GM04503 (cell line): ENCODE measurements at regions not wholly inside any gene's neighbourhood (a gene's known extent, or its start where the extent isn't known, plus 50 kb on each side); places are given as distances from the start of the nearest gene placed in this dataset.
A peak's percentile ranks its signal among the peaks of the same experiment; 100 is the strongest.

Experiments
- DNase-seq: peaks from one replicate; pipeline ENCODE4 v3.0.0-alpha.2; 2012; ENCODE audit warnings: low read depth

DNA sequence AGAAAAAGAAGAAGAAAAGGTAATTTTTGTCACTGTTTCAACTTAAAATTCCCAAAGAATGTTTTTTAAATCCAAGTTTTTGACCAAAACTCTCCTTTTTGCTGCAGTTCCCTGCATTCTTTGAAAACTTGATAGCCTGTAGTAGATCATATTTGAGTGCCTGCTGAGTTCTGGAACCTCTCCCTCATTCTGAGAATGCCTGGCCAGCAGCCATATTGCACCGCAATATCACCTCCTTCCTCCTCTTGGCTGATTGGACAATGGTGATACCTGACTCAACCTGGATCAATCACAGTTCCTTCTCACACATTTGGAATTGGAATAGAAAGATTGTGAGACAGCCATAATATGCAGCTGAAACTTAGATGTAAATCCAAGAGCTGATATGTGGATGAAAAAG is 97.6 kb upstream of the GAP43 start:
- no peak for DNase-seq

DNA sequence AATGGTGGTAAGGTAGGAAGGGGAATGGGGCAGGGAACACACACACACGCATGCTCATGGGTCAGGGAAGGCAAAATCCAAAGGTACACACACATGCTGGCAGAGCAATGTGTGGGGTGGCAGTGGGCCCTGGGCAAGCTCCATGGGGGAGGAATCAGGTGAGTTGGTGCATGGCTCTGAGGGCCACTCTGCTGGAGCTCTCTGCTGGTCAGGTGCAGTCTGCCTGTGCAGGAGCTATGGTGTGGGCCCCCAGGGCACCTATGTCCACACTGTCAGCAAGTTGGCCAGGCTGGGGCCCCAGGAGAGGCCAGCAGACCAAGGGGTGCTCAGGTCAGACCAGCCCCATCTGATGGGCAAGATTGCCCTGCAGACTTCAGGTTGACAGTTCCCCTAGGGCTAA is 90.1 kb upstream of the GAP43 start:
- no peak for DNase-seq

DNA sequence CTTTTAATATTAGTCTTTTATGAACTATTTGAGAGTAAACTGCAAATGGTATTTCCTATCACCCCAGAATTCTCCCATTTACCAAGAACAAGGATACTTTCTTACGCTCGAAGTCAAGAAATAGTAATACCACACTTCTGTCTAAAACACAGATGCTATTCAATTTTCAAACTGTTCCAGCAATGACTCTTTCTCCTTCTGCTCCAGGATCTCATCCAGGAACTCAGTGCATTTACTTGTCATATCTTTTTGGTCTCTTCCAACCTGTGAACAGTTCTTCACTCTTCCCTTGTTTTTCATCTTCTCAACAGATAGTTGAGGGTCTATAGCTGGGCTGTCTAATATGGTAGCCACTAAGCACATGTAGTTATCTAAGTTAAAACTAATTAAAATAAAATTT is 87.1 kb upstream of the GAP43 start:
- no peak for DNase-seq

DNA sequence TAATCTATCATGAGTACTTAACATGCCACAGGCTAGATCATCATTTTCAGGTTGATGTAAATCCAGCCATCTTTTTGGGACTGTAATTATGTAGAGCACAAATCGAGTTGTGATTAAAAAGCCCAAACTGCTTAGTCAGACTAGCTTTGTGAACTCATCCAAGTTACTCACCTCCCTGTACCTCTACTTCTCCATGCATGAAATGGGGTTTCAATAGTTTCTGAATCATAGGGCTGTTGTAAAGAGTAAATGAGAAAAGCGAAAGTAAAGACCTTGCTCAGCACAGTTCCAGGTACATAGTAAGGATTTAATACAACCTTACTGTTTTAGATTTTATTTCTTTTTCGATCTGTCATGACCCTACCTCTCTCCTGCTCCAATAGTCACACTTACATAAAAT is 85.6 kb upstream of the GAP43 start:
- DNase-seq = no peak

- no peak for DNase-seq
Observed at GRCh38 chr3:115547207-115547606, 76.1 kb upstream of the GAP43 start.

DNA sequence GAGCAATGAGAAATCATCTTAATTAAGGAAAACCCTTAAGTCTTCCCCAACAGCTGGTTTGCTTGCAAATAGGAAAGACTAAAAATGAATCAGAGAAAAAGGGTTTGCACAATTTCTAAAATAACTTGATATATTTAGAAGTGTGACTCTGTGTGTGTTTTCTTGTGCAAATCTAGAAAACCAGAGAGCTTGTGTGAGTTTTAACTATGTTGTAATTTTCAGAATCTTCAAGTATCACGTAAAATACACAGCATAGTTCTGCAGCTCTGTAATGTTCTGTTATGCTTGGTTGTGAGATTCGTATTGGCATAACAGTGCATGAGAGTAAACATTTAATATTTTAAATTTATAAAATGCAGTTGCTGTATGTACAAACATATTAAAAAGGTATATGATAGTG is 74.7 kb upstream of the GAP43 start:
- DNase-seq = no peak

DNA sequence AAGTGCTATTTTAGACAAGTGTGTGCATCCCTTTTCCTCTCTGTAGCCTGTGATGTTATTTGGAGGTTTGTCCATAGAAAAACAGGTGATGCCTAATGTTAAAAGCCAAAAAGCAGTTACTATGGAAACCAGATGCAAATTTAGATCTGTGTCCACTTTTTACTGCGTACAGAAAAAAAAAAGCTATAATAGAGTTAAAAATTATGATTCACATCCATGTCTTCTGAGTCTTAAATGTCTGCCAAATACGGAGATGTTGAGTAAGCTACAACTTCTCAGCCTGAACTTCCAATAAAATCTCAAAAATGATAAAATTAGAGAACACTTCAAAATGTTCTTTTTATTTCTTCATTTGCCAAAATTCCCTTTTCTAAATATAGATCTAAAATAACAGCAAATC is 74.2 kb upstream of the GAP43 start:
- DNase-seq = no peak

DNA sequence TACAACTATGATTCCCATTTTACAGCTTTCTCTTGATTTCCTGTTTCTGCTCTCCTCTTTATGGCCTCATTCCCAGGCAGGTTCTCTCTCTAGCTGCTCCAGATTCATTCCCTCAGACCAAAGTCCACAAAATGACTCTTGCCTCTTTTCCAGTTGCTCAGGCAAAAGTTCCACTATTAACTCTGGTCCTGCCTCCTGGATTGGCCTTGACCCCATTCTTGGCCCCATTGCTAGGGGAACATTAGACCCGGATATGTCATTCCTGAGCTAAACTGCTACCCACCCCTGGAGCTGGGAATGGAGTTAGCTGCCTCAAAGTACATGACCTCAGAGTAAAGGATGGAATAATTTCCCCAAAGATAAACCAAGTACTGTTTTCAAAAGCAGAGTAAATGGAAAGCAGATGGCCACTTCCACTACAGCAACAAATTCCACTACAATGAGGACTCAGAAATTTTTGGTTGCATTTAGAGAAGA is 73.0 kb upstream of the GAP43 start:
- peak; percentile 14 for DNase-seq

DNA sequence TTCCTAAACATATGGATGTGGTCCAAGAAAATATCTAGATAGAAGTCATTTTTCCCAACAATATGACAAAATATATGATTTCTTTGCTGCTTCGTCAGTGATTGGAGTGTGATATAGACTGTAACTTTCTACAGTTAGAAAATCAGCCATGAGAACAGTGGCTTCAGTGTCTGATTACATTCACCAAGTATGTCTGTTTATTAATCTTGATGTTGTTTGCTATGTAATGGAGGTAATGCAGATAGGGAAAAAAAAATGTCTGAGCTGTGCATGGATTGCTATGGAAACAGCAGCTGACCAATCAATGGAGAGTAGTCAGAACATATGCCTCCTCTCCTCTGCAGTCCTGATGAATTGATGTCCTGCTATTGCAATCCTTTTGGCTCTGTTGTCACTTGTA is 72.3 kb upstream of the GAP43 start:
- no peak for DNase-seq

DNA sequence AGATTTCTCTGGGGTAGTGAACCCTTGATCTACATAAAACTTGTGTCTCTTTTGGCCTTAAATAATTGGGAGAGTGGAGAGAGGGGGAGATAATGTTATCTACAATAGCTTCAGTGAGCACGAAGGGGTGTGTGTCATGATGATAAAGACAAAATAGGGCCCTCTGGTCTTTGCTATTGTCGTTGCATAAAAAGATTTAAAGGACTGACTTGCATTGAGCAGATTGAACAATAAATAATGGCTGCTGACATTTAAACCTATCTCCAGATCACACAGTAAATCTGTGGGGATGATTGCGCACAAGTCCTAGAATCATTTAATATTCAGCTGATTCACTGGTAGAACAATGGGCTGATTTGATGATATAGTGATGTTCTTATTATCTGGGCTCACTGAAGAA is 71.3 kb upstream of the GAP43 start:
- no peak for DNase-seq

DNA sequence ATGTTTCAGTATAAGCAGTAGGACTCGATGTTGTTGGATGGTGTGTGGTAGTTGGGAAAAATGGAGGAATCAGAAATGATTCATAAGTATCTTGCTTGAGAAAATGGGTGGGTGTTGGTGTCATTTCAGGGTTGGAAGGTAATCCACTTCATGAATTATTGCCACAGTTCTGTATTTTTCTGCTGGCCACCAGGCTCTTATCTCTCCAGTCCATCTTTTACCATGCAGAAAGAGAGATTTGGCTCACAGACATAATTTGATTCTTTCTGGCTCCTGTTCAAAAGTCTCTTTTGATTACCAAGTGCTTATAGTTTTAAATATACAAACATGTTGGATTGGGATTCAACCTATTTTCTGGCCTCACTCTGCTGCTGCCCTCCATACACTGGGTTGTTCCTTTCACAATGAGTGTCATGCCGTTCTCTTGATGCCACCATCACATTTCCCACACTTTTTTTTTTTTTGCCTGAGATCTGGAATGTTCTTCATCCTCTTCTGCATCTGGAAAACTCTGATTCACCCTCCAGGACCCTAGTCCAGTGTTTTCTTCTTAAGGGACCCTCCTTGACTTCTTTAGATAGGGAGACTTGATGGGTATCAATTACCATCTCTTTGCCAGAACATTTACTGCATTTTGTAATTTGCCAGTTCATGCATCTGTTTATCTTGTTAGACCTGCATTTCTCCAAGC is 69.4 kb upstream of the GAP43 start:
- no peak for DNase-seq

DNA sequence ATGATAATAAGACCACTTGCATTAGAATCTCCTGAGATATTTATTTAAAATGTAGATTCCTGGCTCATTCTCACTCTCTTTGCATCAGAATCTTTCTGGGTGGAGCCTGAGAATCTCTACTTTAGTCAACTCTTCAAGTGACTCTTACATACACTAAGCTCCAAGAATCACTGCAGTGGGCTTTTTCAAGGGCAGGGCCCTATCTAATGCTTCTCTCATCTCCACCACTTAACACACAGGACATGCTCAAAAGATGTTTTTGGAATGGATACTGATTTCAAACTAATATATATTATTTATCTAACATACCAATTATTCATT is 68.9 kb upstream of the GAP43 start:
- DNase-seq = no peak

GRCh38 chr3:115562636-115563267 is 60.6 kb upstream of the GAP43 start:
- no peak for DNase-seq

- no peak for DNase-seq
Observed at GRCh38 chr3:115563984-115564383, 59.3 kb upstream of the GAP43 start.

- no peak for DNase-seq
Observed at GRCh38 chr3:115571413-115571812, 51.9 kb upstream of the GAP43 start.
